OCI-LY1 (cell line): ENCODE measurements at regions not wholly inside any gene's neighbourhood (a gene's known extent, or its start where the extent isn't known, plus 50 kb on each side); places are given as distances from the start of the nearest gene placed in this dataset.

Source experiments
- EZH2 ChIP-seq: fragments of 200-600 bp; sonication (generic), shearing (Covaris generic); IDR thresholded peaks from 2 replicates; pipeline ENCODE4 v1.8.0; 2017; ENCODE audit warnings: borderline replicate concordance, mixed run types, mild to moderate bottlenecking, antibody characterized with exemption, low read length, moderate library complexity, mixed read lengths
- TF ChIP-seq, protein P1 (sequence below): fragments of 200-600 bp; sonication (generic), shearing (Covaris generic); IDR thresholded peaks from 2 replicates; pipeline ENCODE4 v1.5.1; 2017; ENCODE audit warnings: mild to moderate bottlenecking, antibody characterized with exemption, low read length, moderate library complexity, mixed read lengths

DNA sequence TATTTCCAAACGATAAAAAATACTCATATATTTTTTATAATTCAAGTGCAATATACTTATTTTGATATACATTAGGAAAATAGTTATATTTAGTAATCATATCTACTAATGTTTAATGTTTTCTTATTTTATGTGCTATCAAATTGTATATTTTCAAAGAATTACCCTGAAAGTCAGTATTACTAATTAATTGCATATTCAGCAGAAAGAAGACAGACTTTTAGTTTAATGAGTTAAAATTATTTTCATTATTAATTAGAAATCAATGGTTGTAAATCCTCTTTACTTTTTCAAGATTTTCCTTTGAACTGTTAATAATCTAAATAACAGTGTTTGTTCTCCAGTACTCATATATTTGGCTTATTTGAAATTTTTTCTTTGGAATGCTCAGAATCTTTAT, 181.3 kb upstream of the NDST4 start:
- TF ChIP-seq, protein P1, sequence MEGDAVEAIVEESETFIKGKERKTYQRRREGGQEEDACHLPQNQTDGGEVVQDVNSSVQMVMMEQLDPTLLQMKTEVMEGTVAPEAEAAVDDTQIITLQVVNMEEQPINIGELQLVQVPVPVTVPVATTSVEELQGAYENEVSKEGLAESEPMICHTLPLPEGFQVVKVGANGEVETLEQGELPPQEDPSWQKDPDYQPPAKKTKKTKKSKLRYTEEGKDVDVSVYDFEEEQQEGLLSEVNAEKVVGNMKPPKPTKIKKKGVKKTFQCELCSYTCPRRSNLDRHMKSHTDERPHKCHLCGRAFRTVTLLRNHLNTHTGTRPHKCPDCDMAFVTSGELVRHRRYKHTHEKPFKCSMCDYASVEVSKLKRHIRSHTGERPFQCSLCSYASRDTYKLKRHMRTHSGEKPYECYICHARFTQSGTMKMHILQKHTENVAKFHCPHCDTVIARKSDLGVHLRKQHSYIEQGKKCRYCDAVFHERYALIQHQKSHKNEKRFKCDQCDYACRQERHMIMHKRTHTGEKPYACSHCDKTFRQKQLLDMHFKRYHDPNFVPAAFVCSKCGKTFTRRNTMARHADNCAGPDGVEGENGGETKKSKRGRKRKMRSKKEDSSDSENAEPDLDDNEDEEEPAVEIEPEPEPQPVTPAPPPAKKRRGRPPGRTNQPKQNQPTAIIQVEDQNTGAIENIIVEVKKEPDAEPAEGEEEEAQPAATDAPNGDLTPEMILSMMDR = no peak
- no peak for TF ChIP-seq EZH2
